ENCODE measurements at regions not wholly inside any gene's neighbourhood (a gene's known extent, or its start where the extent isn't known, plus 50 kb on each side); places are given as distances from the start of the nearest gene placed in this dataset.
A peak's percentile ranks its signal among the peaks of the same experiment; 100 is the strongest.

DNA sequence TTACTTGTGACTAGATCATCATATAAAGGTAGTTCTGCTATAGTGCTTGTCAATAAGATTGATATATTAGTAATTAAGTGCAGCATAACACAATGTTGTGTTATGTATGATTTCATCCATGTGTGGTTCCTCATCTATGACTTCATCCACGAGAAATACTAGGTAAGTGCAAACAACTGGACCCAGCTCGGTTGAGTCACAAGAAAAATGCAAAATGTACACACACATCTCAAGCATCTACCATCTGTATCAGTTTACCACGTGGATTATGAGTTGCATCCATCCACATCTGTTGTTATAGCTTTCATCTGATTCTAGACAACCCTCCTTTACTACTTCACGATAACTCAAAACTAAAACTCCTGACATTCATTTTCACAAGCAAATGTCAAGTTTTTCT is 517.0 kb upstream of the CITED2 start:
- 31% methylated on average over 4 of the region's 4 CpGs for WGBS (ENCODE audit: insufficient coverage, low coverage, missing lambda C conversion rate)
- CTCF ChIA-PET (ENCODE audit: low intra/inter-chr PET ratio): no interaction called here

More for the DNA sequence above, 517.0 kb upstream of the CITED2 start:
- DNase-seq (ENCODE audit: extremely low read depth in 1 of 4, low spot score in 3 of 4): no peak
- H3K79me2 ChIP-seq (ENCODE audit: control insufficient read depth, insufficient read depth, low read length): no peaks in the 10 kb centered on the region
- no peaks in the 10 kb centered on the region for H3K4me1 ChIP-seq (replicated peaks in 1 of 2; ENCODE audit: control insufficient read depth in 2 of 2, insufficient read depth in 2 of 2, low read length in 2 of 2)
- H3K9me1 ChIP-seq (ENCODE audit: control insufficient read depth, insufficient read depth, low read length): no peaks in the 10 kb centered on the region
- H3K9me3 ChIP-seq (replicated peaks; ENCODE audit: control insufficient read depth, insufficient read depth, low read depth, low read length): no peaks in the 10 kb centered on the region
- TF ChIP-seq ZNF174 (CRISPR knock-in tag; IDR thresholded peaks at IDR 0.05) (no peak), ZKSCAN3 (CRISPR knock-in tag; IDR thresholded peaks at IDR 0.05) (no peak)
- TF ChIP-seq, protein P1, sequence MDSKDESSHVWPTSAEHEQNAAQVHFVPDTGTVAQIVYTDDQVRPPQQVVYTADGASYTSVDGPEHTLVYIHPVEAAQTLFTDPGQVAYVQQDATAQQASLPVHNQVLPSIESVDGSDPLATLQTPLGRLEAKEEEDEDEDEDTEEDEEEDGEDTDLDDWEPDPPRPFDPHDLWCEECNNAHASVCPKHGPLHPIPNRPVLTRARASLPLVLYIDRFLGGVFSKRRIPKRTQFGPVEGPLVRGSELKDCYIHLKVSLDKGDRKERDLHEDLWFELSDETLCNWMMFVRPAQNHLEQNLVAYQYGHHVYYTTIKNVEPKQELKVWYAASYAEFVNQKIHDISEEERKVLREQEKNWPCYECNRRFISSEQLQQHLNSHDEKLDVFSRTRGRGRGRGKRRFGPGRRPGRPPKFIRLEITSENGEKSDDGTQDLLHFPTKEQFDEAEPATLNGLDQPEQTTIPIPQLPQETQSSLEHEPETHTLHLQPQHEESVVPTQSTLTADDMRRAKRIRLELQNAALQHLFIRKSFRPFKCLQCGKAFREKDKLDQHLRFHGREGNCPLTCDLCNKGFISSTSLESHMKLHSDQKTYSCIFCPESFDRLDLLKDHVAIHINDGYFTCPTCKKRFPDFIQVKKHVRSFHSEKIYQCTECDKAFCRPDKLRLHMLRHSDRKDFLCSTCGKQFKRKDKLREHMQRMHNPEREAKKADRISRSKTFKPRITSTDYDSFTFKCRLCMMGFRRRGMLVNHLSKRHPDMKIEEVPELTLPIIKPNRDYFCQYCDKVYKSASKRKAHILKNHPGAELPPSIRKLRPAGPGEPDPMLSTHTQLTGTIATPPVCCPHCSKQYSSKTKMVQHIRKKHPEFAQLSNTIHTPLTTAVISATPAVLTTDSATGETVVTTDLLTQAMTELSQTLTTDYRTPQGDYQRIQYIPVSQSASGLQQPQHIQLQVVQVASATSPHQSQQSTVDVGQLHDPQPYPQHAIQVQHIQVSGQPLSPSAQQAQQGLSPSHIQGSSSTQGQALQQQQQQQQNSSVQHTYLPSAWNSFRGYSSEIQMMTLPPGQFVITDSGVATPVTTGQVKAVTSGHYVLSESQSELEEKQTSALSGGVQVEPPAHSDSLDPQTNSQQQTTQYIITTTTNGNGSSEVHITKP (IDR thresholded peaks at IDR 0.05; ENCODE audit: partially characterized antibody): no peak
- intact Hi-C loops (cut with micrococcal nuclease): no loop called here
- H3K4me3 ChIP-seq: no peak overlapping the region
- H3K27ac ChIP-seq (ENCODE audit: extremely low read depth, low read depth, low read length): no peak overlapping the region
- in situ Hi-C loops (cut with MboI): no loop called here
- no peak for FAIRE-seq
- H3K4me2 ChIP-seq (ENCODE audit: insufficient read depth, low read length): no peak overlapping the region
- no peak for ATAC-seq
- no peak overlapping the region for H3K9ac ChIP-seq (ENCODE audit: insufficient read depth in 1 of 2, low read depth in 2 of 2, low read length in 2 of 2)
- H3K27me3 ChIP-seq (ENCODE audit: control insufficient read depth in 2 of 2, insufficient read depth in 2 of 2, low read length in 2 of 2): no peaks in the 10 kb centered on the region
- no TSS peak for BruUV-seq (replicated peaks)
- no peaks in the 10 kb centered on the region for H3K36me3 ChIP-seq (ENCODE audit: control insufficient read depth, insufficient read depth, low read length)
- no peaks in the 10 kb centered on the region for H4K20me1 ChIP-seq (replicated peaks; ENCODE audit: control insufficient read depth, insufficient read depth, low read length)
- peak overlapping the region; percentile 35; the same call in 1 of the 2 replicates for H2AFZ ChIP-seq (ENCODE audit: low read depth, low read length)
- POLR2A ChIA-PET: interaction anchor here (1.1 kb wide), 1 partner anchor 9 kb away, joined by 3 read pairs; no protein-coding TSS in a partner anchor

All from K562 (cell line).